NCI-H748 (cell line): ENCODE measurements at regions not wholly inside any gene's neighbourhood (a gene's known extent, or its start where the extent isn't known, plus 50 kb on each side); places are given as distances from the start of the nearest gene placed in this dataset.
"Not testable (repeated sequence)": the region's sequence is repeated elsewhere in the genome, so short reads cannot be mapped to it uniquely, and the experiment has no call there.

ENCODE experiments used
- DNase-seq: peaks from one replicate; lab custom pipeline; 2025; ENCODE audit not compliant: unreplicated experiment; lab: John Stamatoyannopoulos, UW

DNA sequence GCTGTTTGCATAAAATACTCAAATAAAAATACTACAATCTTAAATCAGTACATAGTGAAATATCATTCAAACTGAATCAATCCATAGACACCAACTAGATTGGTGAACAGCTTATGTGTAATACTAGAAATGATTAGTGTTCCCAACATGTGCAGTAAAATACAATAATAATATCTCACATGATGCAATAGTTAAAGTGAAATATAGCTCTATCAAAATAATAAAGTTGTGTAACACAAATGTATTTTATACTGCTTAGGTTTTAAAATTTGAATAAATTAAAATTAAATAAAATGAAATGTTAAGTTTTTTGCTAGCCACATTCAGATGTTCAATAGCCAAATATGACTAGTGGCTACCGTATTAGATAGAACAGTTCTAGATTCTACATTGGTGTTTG is 714.1 kb downstream of the ZNF385D start:
- no peak for DNase-seq

GRCh38 chr3:21028412-21028811 is 722.6 kb downstream of the ZNF385D start:
- no peak for DNase-seq

GRCh38 chr3:21024563-21024962 is 726.4 kb downstream of the ZNF385D start:
- no peak for DNase-seq

GRCh38 chr3:21020681-21021080 is 730.3 kb downstream of the ZNF385D start:
- no peak for DNase-seq

- DNase-seq: no peak
Measured at GRCh38 chr3:21020043-21020442, 731.0 kb downstream of the ZNF385D start.

GRCh38 chr3:21017115-21017852 is 733.7 kb downstream of the ZNF385D start:
- DNase-seq: peak; percentile 3

- no peak for DNase-seq
Measured at GRCh38 chr3:21013566-21013965, 737.4 kb downstream of the ZNF385D start.

GRCh38 chr3:20999661-21000060 is 751.3 kb downstream of the ZNF385D start:
- no peak for DNase-seq

GRCh38 chr3:20997183-20997582 is 753.8 kb downstream of the ZNF385D start:
- DNase-seq: no peak

DNA sequence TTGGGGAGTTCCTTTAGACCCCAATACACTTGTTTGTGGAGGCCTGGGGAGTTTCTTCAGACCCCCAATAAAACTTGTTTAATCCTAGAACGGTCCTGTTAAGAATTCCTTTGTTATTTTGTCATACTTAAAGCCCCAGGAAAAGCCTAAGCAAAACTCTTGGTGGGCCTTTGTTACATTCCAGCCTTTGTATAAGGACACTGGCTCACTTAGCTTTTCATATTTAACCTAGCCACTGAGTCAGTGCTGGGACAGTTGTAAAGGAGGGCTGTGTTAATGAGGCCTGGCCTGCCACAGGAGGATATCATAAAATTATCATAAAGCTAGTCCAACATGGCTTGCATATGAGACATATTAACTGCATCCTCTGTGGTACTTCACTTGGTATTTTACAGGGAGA is 760.1 kb downstream of the ZNF385D start:
- DNase-seq: no peak

GRCh38 chr3:20989653-20990052 is 761.4 kb downstream of the ZNF385D start:
- not testable (repeated sequence) for DNase-seq

DNA sequence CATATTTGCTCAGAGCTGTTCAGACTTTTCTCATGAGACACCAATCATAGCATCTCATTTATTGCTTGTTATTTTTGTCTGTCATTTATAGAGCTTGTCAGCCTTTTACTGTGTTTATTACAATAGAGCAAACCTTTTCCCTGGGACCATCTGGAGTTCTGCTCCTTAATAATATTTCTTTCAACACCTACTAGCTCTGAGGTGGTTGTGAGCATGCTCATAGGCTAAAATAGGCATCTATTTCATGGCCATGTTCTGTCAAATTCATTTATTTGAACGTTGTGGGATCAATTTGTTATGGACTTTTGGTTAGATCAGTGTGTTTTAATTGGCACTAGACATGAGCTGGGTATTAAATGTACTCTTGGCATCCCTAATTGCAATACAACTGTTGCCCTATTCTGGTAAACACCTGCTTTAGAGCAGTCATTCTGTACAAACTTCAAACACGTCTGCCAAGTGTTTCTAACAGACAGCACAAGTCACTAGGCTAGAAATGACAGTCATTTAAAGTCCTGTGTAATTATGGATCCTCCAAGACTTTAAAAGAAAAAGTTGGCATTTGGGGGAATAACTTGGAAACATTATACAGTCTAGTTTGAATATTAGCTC is 766.3 kb downstream of the ZNF385D start:
- no peak for DNase-seq

GRCh38 chr3:20975188-20975651 is 775.8 kb downstream of the ZNF385D start:
- DNase-seq: no peak

DNA sequence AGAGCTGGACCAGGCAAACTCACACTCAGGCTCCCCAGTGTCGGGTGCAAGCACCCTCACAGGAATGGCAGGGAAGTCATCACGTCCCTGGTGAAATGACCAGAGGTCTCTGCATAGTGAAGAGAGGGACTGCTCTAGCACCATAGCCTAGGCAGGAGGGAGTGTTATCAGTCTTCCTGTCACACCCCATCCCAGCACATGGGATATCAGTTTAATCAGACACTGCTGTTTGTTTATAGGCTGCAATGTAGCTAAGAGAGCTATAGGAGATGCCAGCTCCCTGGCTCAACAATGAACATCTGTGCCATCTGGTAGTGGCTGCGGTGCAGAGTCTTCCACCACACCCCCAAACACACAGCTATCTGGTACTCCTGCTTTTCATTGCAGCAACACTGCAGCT is 776.6 kb downstream of the ZNF385D start:
- no peak for DNase-seq

DNA sequence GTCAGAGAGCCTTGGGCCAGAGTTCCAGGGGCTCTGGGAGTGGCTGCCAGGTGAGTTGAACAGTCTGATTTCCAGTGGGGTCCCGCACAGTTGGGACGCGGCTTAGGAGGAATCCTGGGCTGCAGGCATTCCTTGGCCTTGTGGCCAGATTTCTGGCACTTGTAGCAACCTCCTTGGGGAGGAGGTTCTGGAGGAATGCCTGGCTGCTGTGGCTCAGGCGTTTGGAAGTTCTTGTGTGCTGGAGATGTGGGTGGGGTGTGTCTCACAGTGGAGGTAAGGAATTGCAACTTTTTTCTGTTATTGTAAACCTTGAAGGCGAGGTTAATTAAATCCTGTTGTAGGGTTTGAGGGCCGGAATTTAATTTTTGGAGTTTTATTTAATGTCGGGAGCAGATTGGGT is 780.2 kb downstream of the ZNF385D start:
- not testable (repeated sequence) for DNase-seq

GRCh38 chr3:20967485-20967884 is 781.5 kb upstream of the SGO1 start:
- not testable (repeated sequence) for DNase-seq

- DNase-seq: no peak
Measured at GRCh38 chr3:20958161-20958560, 772.2 kb upstream of the SGO1 start.

- no peak for DNase-seq
Measured at GRCh38 chr3:20945892-20946291, 759.9 kb upstream of the SGO1 start.

DNA sequence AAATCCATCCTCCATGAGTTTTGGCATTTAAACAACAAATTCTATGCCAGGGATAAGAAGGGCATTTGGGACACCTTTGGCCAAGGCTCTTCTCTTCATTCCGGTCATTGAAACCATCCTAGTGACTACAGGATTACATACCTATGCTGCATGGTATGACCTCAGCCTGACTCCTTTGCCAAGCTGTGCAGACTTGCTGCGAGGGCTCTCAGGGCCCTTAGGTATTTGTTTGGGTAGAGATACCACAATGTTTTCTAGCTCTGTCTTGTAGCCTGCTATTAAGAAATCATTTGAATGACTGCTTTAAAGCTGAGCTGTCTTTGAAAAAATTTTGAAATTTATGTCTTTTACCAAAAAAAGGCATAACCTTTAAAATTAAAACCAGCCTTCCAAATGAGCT is 749.8 kb upstream of the SGO1 start:
- no peak for DNase-seq

DNA sequence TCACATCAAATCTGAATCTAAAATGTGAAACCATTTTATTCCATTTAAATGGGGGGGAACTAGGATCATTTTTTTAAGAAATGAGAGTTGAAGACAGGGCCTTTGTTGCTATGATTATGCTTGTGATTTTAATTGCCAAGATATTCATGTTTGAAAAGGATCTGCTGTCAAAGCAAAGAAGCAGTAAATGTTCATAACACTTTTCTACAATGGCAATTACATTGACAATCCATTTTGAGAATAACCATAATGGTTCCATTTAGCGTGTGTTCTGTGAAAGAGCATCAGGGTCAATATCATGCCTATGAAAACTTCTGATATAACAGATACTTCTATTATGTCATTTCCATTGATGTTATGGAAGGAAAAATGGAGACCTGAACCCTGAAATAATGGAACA is 745.8 kb upstream of the SGO1 start:
- DNase-seq: no peak

DNA sequence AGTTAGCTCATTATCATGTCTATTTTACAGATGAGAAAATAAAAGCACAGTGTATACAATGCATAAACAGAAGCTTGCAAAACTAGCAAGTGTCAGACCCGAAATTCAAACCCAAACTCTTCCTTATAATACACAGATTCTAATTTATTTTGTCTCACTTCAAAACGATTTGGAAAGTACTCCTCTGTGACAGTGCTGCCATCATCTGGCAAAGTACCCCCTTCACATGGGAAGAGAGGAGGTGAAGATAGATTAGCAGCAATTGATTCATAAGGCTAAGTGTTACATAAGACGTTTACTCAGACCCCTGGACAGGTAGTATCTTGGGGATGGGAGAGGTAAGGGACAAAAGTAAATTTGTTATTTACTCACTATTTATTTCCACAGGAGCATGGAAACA is 744.0 kb upstream of the SGO1 start:
- peak; percentile 36 for DNase-seq

GRCh38 chr3:20924646-20925385 is 738.8 kb upstream of the SGO1 start:
- DNase-seq: no peak
